Testis (tissue), 2 donors: ENCODE measurements at regions not wholly inside any gene's neighbourhood (a gene's known extent, or its start where the extent isn't known, plus 50 kb on each side); places are given as distances from the start of the nearest gene placed in this dataset.

Experiments
- DNase-seq: peaks from one replicate; pipeline ENCODE4 v3.0.0-alpha.2; 2019
- H3K27ac ChIP-seq, 2 donors: fragments of 200-600 bp; sonication (generic); one replicate each; pipeline ENCODE4 v1.5.1; 2019
- H3K27me3 ChIP-seq: fragments of 200-600 bp; sonication (generic); one replicate; pipeline ENCODE4 v1.5.1; 2019
- H3K36me3 ChIP-seq: fragments of 200-600 bp; sonication (generic); one replicate; pipeline ENCODE4 v1.5.1; 2017; ENCODE audit warnings: low read depth; ENCODE audit errors: missing control alignments
- H3K4me1 ChIP-seq: fragments of 200-600 bp; sonication (generic); one replicate; pipeline ENCODE4 v1.5.1; 2019
- H3K4me3 ChIP-seq, 2 donors: fragments of 200-600 bp; sonication (generic); one replicate each; pipeline ENCODE4 v1.5.1; 2017 to 2019
- H3K9me3 ChIP-seq: fragments of 200-600 bp; sonication (generic); one replicate; pipeline ENCODE4 v1.5.1; 2017
- CTCF ChIP-seq, 3 experiments: fragments of 450-650 bp in 2 of 3; fragments of 200-600 bp in 1 of 3; sonication (generic) in 1 of 3; IDR thresholded peaks; one replicate each; pipeline ENCODE4 v1.5.1; 2016 to 2019; ENCODE audit warnings: antibody characterized with exemption in 3 of 3, mild to moderate bottlenecking in 2 of 3, moderate library complexity in 1 of 3
- POLR2A ChIP-seq: fragments of 450-650 bp; IDR thresholded peaks from one replicate; pipeline ENCODE4 v1.6.1; 2017; ENCODE audit warnings: antibody characterized with exemption, mild to moderate bottlenecking, moderate library complexity
- WGBS, 2 donors: methylation state at CpG; one replicate each; pipeline ENCODE4 v1.1.5; 2018; 5-methylcytosine and 5-hydroxymethylcytosine counted together
- intact Hi-C: fragments of 100-400 bp; cut with DNase I; formaldehyde crosslinking; loops from one replicate; pipeline ENCODE4 v1.15.1; 2023; ENCODE audit warnings: low total_unique reads

DNA sequence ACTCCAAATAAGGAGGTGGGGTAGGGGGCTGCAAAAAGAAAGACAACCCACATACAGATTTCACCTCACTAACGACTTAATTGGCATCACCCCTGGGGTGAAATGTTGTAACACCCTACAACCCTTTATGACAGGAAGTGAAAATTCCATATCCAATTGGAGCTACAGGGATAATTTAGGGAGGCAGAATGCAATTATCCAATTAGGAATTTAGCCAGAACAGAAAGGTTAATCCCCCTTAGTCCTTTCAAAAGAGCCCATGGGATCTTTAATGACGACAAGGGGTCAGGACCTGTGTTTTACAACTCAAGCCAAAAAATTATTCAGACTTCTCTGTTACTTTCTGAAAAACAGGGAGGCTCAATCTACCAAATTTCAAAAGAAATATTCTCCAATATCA lies 1027.1 kb downstream of the TMEM182 start:
- no peak for DNase-seq
- Histone ChIP-seq H3K36me3 (no peaks in the 10 kb centered on the region), H3K27ac (no peak overlapping the region), H3K4me1 (no peaks in the 10 kb centered on the region), H3K27me3 (no peaks in the 10 kb centered on the region), H3K4me3 (no peak overlapping the region), H3K9me3 (no peaks in the 10 kb centered on the region)
- 27 to 31% methylated on average over 2 of the region's 2 CpGs for WGBS, 2 donors
- TF ChIP-seq CTCF (IDR thresholded peaks at IDR 0.05) (no peak), POLR2A (no peak)
- intact Hi-C loops = no loop called here

DNA sequence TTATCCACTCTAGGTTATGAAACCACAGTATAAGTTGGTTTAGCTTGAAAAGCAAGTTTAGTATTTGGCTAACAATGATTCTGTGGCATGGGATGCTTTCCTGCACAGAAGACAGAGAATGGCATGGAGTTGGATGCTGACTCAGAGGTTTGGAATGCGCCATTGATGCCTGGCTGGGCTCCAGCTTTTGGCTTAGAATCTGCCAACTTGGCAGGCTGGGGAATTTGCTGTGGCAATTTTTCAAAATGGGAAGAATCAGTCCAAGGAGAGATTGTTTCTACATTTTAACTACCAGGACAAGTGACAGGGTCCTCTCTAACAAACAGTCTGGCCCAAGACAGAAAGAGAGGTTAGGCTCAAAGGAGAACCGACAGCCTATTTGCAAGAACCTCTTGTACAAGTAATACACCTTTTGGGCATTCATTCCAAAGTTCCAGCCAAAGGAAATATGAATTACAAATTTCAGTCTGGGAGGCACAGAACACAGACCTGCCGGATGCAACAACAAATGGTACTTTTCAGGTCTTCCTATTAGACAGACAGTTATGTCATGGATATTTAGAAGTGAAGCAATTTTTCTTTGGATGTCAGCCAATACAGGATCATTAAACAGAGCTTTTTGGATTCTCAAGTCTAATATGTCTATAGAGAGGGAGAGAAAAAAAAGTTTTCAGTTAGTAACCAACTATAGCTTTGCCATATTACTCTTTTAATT lies 1027.7 kb downstream of the TMEM182 start:
- Histone ChIP-seq H3K27ac (no peak overlapping the region), H3K9me3 (no peaks in the 10 kb centered on the region), H3K4me1 (no peaks in the 10 kb centered on the region), H3K27me3 (no peaks in the 10 kb centered on the region), H3K36me3 (no peaks in the 10 kb centered on the region), H3K4me3 (no peak overlapping the region)
- 57 to 63% methylated on average over 3 of the region's 3 CpGs for WGBS, 2 donors
- peak; percentile 63 for DNase-seq
- intact Hi-C loops = no loop called here
- no peak for TF ChIP-seq POLR2A

DNA sequence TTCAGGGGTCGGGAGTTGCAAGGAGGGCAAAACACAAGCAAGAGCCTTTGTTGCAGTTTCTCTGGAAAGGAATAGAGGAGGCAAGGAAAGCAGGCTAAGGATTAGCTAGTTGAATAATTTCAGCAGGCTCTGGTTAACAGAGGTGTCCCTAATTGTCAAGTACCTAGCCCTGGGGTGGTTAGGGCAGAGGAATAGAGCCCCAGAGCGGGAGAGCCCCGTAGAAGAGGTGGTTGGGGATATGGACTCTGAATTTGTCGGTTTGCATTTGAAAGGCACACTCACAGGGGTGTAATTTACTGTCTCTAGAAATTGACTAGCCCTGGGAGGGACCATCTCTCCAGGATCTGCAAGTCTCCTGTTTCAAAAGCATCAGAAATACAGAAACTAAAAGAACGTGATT lies 1030.2 kb downstream of the TMEM182 start:
- WGBS, 2 donors = 51 to 53% methylated on average over 5 of the region's 5 CpGs
- TF ChIP-seq POLR2A = no peak
- no peak for TF ChIP-seq CTCF (IDR thresholded peaks at IDR 0.05)
- intact Hi-C loops = no loop called here
- DNase-seq = no peak
- Histone ChIP-seq H3K4me1 (no peaks in the 10 kb centered on the region), H3K36me3 (no peaks in the 10 kb centered on the region), H3K27me3 (no peaks in the 10 kb centered on the region), H3K9me3 (no peaks in the 10 kb centered on the region), H3K27ac (no peak overlapping the region), H3K4me3 (no peak overlapping the region)

DNA sequence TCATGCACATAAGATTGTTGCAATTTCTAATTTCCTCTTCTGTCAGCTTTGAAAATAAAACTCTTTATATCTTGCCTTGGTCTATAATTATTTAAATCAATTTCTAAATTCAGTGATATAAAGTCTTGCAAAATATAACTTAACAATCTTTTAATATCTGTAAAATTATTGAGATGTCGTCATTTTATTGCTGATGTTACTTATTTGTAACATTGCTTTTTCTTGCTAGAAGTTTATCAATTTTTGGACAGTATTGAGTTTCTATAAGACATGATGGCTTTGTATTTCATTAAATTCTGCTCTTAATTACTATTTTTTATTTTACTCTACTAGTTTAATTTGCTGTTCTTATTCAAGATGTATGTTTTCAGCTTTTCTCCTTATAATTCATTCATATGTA lies 1036.5 kb downstream of the TMEM182 start:
- H3K27ac ChIP-seq = no peak overlapping the region
- no peak overlapping the region for H3K4me3 ChIP-seq
- intact Hi-C loops = no loop called here
- H3K27me3 ChIP-seq = no peaks in the 10 kb centered on the region
- no peak for DNase-seq
- 73 to 85% methylated on average over 1 of the region's 1 CpG for WGBS, 2 donors
- H3K36me3 ChIP-seq = no peaks in the 10 kb centered on the region
- H3K4me1 ChIP-seq = no peaks in the 10 kb centered on the region
- H3K9me3 ChIP-seq = no peaks in the 10 kb centered on the region
- TF ChIP-seq POLR2A (no peak), CTCF (IDR thresholded peaks at IDR 0.05) (no peak)

- TF ChIP-seq POLR2A (no peak), CTCF (IDR thresholded peaks at IDR 0.05) (no peak)
- WGBS, 2 donors = 55 to 67% methylated on average over 1 of the region's 1 CpG
- no peaks in the 10 kb centered on the region for H3K27me3 ChIP-seq
- H3K4me1 ChIP-seq = no peaks in the 10 kb centered on the region
- no peak overlapping the region for H3K27ac ChIP-seq
- H3K4me3 ChIP-seq = no peak overlapping the region
- no peaks in the 10 kb centered on the region for H3K36me3 ChIP-seq
- intact Hi-C loops = no loop called here
- no peak for DNase-seq
- H3K9me3 ChIP-seq = no peaks in the 10 kb centered on the region
Observed at GRCh38 chr2:103804013-103804412, 1042.2 kb downstream of the TMEM182 start.
